SK-N-SH (cell line): ENCODE measurements at regions not wholly inside any gene's neighbourhood (a gene's known extent, or its start where the extent isn't known, plus 50 kb on each side); places are given as distances from the start of the nearest gene placed in this dataset.

ENCODE experiments used
- CTCF ChIA-PET: fragments of 300-600, 350-600 bp; formaldehyde crosslinking; extraction: SDS; loops from one replicate; lab custom pipeline; 2021; lab: Yijun Ruan, JAX
- POLR2A ChIA-PET: fragments of 350-600 bp; sonication (Branson Sonifier 250); formaldehyde crosslinking; extraction: SDS; loops from one replicate; lab custom pipeline; 2020; ENCODE audit warnings: antibody characterized with exemption, inconsistent platforms; lab: Yijun Ruan, JAX
- DNase-seq: peaks from one replicate; pipeline ENCODE4 v3.0.0; 2012
- H2AFZ ChIP-seq: fragments of 200-600 bp; sonication (generic); 2 replicates; pipeline ENCODE4 v1.8.1; 2016; ENCODE audit warnings: antibody characterized with exemption, mild to moderate bottlenecking, low read depth
- H3F3A ChIP-seq: fragments of 200-600 bp; sonication (generic); replicated peaks from 2 replicates; pipeline ENCODE3; 2016; ENCODE audit warnings: antibody characterized with exemption, mild to moderate bottlenecking; ENCODE audit not compliant: insufficient read depth
- H3K27ac ChIP-seq, 2 experiments: fragments of 200-500 bp in 1 of 2; fragments of 200-600 bp in 1 of 2; sonication (Bioruptor generic) in 1 of 2; sonication (generic), shearing (Covaris generic) in 1 of 2; 2 replicates each; pipeline versions ENCODE4 v1.5.1 to v1.6.1; 2014 to 2016; ENCODE audit warnings: low read depth in 2 of 2, inconsistent platforms in 1 of 2, low read length in 1 of 2, mild to moderate bottlenecking in 1 of 2, mixed read lengths in 1 of 2
- H3K27me3 ChIP-seq: fragments of 200-600 bp; sonication (generic), shearing (Covaris generic); 2 replicates; pipeline ENCODE4 v1.6.1; 2016; ENCODE audit warnings: mixed run types; ENCODE audit not compliant: insufficient read depth
- H3K36me3 ChIP-seq, 2 experiments: fragments of 200-500 bp in 1 of 2; fragments of 200-600 bp in 1 of 2; sonication (Bioruptor generic) in 1 of 2; sonication (generic) in 1 of 2; replicated peaks in 1 of 2; 2 replicates each; pipeline versions ENCODE3 to v1.5.1; 2014 to 2016; ENCODE audit warnings: low read length in 1 of 2, mild to moderate bottlenecking in 1 of 2; ENCODE audit not compliant: insufficient read depth in 2 of 2, control insufficient read depth in 1 of 2
- H3K4me1 ChIP-seq, 2 experiments: fragments of 200-500 bp in 1 of 2; fragments of 200-600 bp in 1 of 2; sonication (Bioruptor generic) in 1 of 2; sonication (generic), shearing (Covaris generic) in 1 of 2; 2 replicates each; pipeline versions ENCODE4 v1.5.1 to v1.6.1; 2014 to 2016; ENCODE audit warnings: low read depth in 1 of 2, low read length in 1 of 2, mixed run types in 1 of 2; ENCODE audit not compliant: insufficient read depth in 2 of 2, control insufficient read depth in 1 of 2
- H3K4me2 ChIP-seq: fragments of 200-600 bp; sonication (generic), shearing (Covaris generic); 2 replicates; pipeline ENCODE4 v1.6.1; 2017; ENCODE audit warnings: mixed run types
- H3K4me3 ChIP-seq, 2 experiments: fragments of 200-500 bp in 1 of 2; fragments of 200-600 bp in 1 of 2; sonication (Bioruptor generic) in 1 of 2; sonication (generic), shearing (Covaris generic) in 1 of 2; 2 replicates each; pipeline versions ENCODE4 v1.5.1 to v1.8.1; 2014 to 2016; ENCODE audit warnings: low read depth in 2 of 2, inconsistent platforms in 1 of 2, low read length in 1 of 2, mild to moderate bottlenecking in 1 of 2, mixed read lengths in 1 of 2, moderate library complexity in 1 of 2
- H3K79me2 ChIP-seq: fragments of 200-600 bp; sonication (generic); 2 replicates; pipeline ENCODE4 v1.8.1; 2017; ENCODE audit warnings: mild to moderate bottlenecking; ENCODE audit not compliant: insufficient read depth
- H3K9ac ChIP-seq: fragments of 200-600 bp; sonication (generic); 2 replicates; pipeline ENCODE4 v1.6.1; 2017; ENCODE audit warnings: mixed run types
- H3K9me2 ChIP-seq: fragments of 200-600 bp; sonication (generic); 2 replicates; pipeline ENCODE4 v1.6.1; 2017; ENCODE audit warnings: mixed run types
- H3K9me3 ChIP-seq: fragments of 200-600 bp; sonication (generic); 2 replicates; pipeline ENCODE4 v1.6.1; 2017; ENCODE audit warnings: mixed run types, mild to moderate bottlenecking, moderate library complexity
- H4K20me1 ChIP-seq: fragments of 200-600 bp; sonication (generic); 2 replicates; pipeline ENCODE4 v1.6.1; 2017; ENCODE audit warnings: mild to moderate bottlenecking, mixed run types; ENCODE audit not compliant: insufficient read depth
- ELF1 ChIP-seq: IDR thresholded peaks from 2 replicates; pipeline ENCODE4 v1.4.0; 2012
- FOSL2 ChIP-seq: IDR thresholded peaks from 2 replicates; pipeline ENCODE4 v1.4.0; 2012; ENCODE audit warnings: low read depth, mild to moderate bottlenecking, moderate library complexity, borderline replicate concordance
- FOXJ3 ChIP-seq: sonication (generic); formaldehyde crosslinking; IDR thresholded peaks from 2 replicates; pipeline ENCODE4 v1.5.1; 2020; ENCODE audit warnings: mild to moderate bottlenecking, missing genetic modification reagents
- GATA2 ChIP-seq: sonication (generic); formaldehyde crosslinking; IDR thresholded peaks from 2 replicates; pipeline ENCODE4 v1.5.0; 2020; ENCODE audit warnings: mild to moderate bottlenecking, missing genetic modification reagents
- NRF1 ChIP-seq: IDR thresholded peaks from 2 replicates; pipeline ENCODE4 v1.6.1; 2012; ENCODE audit warnings: low read depth, mild to moderate bottlenecking, low read length
- RXRA ChIP-seq: IDR thresholded peaks from 2 replicates; pipeline ENCODE4 v1.4.0; 2012; ENCODE audit warnings: low read depth, mild to moderate bottlenecking, borderline replicate concordance
- WGBS: methylation state at CpG from one replicate; pipeline ENCODE4 v1.1.6; 2017; ENCODE audit warnings: low lambda C conversion rate; 5-methylcytosine and 5-hydroxymethylcytosine counted together
- TF ChIP-seq, protein P1 (sequence below): IDR thresholded peaks from 2 replicates; pipeline ENCODE4 v1.4.0; 2012; ENCODE audit warnings: low read depth
- TF ChIP-seq, protein P2 (sequence below): IDR thresholded peaks from 2 replicates; pipeline ENCODE4 v1.6.1; 2012; ENCODE audit warnings: mild to moderate bottlenecking, low read depth, low read length, moderate library complexity
- TF ChIP-seq, protein P3 (sequence below): fragments of 150-350 bp; IDR thresholded peaks from 2 replicates; pipeline ENCODE4 v1.6.1; 2016; ENCODE audit warnings: mild to moderate bottlenecking, low read depth, low read length
- TF ChIP-seq, protein P4 (sequence below): IDR thresholded peaks from 2 replicates; pipeline ENCODE4 v1.4.0; 2012; ENCODE audit warnings: low read depth, borderline replicate concordance
- TF ChIP-seq, protein P5 (sequence below): IDR thresholded peaks from 2 replicates; pipeline ENCODE4 v1.4.0; 2012; ENCODE audit warnings: low read depth, borderline replicate concordance

DNA sequence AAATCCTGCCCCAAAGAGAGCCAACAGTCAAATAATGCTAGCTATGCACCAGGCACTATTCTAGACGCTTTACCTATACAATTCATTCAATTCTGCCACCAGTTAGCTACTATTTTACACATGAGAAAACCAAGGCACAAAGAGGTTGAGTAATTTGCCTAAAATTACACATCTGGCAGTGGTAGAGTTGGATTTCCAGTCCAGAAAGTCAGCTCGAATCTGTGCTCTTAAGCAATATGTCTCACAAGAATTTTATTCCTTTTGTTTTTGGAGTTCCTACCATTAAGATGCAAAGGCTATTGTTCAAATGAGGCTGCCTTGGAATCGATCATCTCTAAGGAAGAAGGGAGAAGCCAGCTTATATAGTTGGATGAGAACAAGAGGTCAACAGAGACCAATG lies 256.9 kb upstream of the RASA1 start:
- WGBS, result 4% methylated on average over 3 of the region's 3 CpGs
- DNase-seq, result no peak
- no peaks in the 10 kb centered on the region for H3K9me2 ChIP-seq
- ChIA-PET POLR2A (interaction anchor here (0.6 kb wide), 1 partner anchor 168 kb away, joined by 3 read pairs; no protein-coding TSS in a partner anchor), CTCF (interaction anchor here (1.1 to 2.8 kb wide), 2 partner anchors 7 to 130 kb away, joined by 4 to 15 read pairs; no protein-coding TSS in a partner anchor)
- no peaks in the 10 kb centered on the region for H3K4me1 ChIP-seq
- H3K36me3 ChIP-seq, result no peaks in the 10 kb centered on the region
- H3K9me3 ChIP-seq, result no peaks in the 10 kb centered on the region
- TF ChIP-seq GATA2 (CRISPR knock-in tag), result no peak
- no peak for TF ChIP-seq NRF1
- TF ChIP-seq FOXJ3 (CRISPR knock-in tag), result no peak
- TF ChIP-seq, protein P1, sequence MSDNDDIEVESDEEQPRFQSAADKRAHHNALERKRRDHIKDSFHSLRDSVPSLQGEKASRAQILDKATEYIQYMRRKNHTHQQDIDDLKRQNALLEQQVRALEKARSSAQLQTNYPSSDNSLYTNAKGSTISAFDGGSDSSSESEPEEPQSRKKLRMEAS, result no peak
- TF ChIP-seq, protein P2, sequence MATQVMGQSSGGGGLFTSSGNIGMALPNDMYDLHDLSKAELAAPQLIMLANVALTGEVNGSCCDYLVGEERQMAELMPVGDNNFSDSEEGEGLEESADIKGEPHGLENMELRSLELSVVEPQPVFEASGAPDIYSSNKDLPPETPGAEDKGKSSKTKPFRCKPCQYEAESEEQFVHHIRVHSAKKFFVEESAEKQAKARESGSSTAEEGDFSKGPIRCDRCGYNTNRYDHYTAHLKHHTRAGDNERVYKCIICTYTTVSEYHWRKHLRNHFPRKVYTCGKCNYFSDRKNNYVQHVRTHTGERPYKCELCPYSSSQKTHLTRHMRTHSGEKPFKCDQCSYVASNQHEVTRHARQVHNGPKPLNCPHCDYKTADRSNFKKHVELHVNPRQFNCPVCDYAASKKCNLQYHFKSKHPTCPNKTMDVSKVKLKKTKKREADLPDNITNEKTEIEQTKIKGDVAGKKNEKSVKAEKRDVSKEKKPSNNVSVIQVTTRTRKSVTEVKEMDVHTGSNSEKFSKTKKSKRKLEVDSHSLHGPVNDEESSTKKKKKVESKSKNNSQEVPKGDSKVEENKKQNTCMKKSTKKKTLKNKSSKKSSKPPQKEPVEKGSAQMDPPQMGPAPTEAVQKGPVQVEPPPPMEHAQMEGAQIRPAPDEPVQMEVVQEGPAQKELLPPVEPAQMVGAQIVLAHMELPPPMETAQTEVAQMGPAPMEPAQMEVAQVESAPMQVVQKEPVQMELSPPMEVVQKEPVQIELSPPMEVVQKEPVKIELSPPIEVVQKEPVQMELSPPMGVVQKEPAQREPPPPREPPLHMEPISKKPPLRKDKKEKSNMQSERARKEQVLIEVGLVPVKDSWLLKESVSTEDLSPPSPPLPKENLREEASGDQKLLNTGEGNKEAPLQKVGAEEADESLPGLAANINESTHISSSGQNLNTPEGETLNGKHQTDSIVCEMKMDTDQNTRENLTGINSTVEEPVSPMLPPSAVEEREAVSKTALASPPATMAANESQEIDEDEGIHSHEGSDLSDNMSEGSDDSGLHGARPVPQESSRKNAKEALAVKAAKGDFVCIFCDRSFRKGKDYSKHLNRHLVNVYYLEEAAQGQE, result no peak
- TF ChIP-seq, protein P3, sequence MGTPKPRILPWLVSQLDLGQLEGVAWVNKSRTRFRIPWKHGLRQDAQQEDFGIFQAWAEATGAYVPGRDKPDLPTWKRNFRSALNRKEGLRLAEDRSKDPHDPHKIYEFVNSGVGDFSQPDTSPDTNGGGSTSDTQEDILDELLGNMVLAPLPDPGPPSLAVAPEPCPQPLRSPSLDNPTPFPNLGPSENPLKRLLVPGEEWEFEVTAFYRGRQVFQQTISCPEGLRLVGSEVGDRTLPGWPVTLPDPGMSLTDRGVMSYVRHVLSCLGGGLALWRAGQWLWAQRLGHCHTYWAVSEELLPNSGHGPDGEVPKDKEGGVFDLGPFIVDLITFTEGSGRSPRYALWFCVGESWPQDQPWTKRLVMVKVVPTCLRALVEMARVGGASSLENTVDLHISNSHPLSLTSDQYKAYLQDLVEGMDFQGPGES, result no peak
- TF ChIP-seq RXRA, result no peak
- no peak for TF ChIP-seq FOSL2
- TF ChIP-seq, protein P4, sequence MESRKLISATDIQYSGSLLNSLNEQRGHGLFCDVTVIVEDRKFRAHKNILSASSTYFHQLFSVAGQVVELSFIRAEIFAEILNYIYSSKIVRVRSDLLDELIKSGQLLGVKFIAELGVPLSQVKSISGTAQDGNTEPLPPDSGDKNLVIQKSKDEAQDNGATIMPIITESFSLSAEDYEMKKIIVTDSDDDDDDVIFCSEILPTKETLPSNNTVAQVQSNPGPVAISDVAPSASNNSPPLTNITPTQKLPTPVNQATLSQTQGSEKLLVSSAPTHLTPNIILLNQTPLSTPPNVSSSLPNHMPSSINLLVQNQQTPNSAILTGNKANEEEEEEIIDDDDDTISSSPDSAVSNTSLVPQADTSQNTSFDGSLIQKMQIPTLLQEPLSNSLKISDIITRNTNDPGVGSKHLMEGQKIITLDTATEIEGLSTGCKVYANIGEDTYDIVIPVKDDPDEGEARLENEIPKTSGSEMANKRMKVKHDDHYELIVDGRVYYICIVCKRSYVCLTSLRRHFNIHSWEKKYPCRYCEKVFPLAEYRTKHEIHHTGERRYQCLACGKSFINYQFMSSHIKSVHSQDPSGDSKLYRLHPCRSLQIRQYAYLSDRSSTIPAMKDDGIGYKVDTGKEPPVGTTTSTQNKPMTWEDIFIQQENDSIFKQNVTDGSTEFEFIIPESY, result no peak
- TF ChIP-seq, protein P5, sequence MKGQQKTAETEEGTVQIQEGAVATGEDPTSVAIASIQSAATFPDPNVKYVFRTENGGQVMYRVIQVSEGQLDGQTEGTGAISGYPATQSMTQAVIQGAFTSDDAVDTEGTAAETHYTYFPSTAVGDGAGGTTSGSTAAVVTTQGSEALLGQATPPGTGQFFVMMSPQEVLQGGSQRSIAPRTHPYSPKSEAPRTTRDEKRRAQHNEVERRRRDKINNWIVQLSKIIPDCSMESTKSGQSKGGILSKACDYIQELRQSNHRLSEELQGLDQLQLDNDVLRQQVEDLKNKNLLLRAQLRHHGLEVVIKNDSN, result no peak
- TF ChIP-seq ELF1, result no peak
- TF ChIP-seq, all 33 proteins: peak for 0
- no peaks in the 10 kb centered on the region for H3K79me2 ChIP-seq
- H3K4me3 ChIP-seq, result no peak overlapping the region
- H2AFZ ChIP-seq, result no peak overlapping the region
- peaks cover 3% of the 10 kb centered on the region for H3F3A ChIP-seq
- H3K27me3 ChIP-seq, result no peaks in the 10 kb centered on the region; the same call in 1 of the 2 replicates
- H4K20me1 ChIP-seq, result no peaks in the 10 kb centered on the region
- H3K9ac ChIP-seq, result no peak overlapping the region
- no peak overlapping the region for H3K27ac ChIP-seq
- no peak overlapping the region for H3K4me2 ChIP-seq
